ENCODE measurements at regions not wholly inside any gene's neighbourhood (a gene's known extent, or its start where the extent isn't known, plus 50 kb on each side); places are given as distances from the start of the nearest gene placed in this dataset.

DNA sequence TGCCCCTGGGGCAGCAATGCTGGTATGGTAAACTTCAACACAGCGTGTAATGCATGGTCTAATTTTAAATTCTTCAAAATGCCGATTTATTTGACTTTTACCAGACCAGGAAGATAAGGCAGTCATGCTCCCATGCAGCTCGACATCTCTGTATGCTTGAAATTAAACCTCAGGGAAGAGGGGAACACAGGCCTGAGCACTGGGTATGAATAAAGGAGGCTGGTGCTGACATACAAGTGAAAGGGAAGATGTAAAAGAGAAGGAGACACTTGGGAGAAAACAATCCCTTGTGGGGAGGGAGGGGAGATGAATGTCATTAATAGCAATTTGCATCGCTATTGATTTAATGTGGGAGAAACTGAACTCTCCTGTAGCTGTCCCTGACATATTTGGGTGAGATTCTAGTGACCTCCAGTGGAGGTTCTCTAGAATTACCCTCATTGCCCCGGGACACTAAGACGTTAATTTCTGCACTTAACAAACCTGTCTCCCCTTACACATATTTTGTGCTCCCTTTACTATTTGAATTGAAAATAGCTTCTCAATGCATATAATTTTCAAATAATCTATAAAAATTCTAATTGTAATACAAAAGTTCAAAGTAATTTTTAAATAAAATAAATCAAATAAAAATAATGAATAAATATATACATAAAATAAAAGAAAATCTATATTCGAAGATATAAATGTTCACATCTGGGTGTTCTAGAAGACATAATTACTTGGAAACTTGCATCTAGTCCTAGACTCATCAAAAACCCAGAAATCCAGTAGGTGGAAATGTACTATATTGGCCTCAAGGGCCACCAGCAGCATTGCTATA, 283.1 kb downstream of the LMX1A start:
- DNase-seq: peak; percentile 18 to 27

DNA sequence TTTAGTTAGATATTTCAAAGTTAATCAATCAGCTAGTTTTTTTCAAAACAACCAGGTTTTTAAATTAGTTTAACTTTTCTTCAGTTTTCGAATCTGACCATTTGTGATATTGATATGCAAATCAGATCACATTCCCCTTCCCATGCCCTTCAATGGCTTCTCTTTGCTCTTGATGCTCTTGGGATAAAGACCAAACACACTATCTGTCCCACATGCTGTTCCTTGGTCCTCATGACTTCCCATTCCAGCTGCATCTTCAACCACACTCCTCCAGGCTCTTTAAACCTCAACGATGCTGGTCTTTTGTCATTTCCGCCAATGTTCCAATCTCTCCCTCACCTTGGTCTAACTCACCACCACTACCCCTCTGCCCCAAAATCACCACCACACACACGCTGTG, 285.8 kb downstream of the LMX1A start:
- no peak for DNase-seq

DNA sequence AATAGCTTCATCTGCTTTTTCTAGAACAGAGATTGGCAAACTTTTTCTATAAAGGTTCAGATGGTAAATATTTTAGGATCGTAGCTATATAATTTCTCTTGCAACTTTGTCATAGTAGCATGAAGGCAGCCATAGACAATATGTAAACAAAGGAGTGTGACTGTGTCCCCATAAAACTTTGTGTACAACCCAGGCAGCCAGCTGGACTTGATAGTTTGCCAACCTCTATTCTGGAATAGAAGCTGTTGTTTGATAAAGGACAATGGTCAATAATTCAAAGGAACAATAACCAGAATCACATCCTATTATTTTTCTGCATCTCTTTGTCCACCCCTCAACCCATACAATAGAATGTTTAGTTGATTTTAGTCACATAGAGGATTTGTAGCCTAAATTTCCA, 286.7 kb downstream of the LMX1A start:
- DNase-seq: no peak

DNA sequence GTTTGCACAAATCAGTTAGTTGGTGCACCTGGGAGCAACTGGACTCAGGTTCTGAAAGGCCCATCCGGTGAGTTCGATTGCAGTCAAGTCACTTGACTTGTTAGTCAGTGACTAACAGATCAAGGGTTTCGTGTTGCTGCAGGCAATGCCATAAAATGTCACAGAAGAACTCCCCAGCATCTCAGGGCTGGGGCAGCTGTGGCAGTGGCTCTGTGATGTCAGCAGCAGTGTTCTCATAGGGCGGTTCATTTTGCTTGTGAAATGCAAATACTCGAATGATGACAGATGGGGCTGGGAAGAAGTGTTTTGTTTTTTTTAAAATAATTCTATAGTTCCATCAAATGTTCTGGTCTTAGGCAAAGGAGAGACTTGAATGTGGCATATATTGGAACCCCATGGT, 287.8 kb downstream of the LMX1A start:
- no peak for DNase-seq

DNA sequence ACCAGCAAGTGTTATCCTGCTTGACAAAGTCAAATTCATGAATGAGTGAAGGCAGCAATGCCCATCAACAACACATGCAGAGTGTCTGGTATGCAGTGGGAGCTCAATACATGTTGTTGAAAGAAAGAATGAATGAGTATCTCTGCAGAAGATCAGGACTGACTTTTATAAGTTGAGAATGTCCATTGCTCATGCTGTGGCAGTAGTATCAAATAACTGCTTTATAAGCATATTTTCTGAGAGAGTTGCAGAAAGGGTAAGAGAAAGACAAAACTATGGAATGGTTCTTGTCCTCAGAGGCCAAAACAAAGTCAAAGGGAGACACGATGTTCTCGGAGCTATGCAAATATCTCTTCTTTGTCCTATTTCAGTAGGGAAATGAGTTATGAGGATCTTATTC, 288.7 kb downstream of the LMX1A start:
- DNase-seq: no peak

DNA sequence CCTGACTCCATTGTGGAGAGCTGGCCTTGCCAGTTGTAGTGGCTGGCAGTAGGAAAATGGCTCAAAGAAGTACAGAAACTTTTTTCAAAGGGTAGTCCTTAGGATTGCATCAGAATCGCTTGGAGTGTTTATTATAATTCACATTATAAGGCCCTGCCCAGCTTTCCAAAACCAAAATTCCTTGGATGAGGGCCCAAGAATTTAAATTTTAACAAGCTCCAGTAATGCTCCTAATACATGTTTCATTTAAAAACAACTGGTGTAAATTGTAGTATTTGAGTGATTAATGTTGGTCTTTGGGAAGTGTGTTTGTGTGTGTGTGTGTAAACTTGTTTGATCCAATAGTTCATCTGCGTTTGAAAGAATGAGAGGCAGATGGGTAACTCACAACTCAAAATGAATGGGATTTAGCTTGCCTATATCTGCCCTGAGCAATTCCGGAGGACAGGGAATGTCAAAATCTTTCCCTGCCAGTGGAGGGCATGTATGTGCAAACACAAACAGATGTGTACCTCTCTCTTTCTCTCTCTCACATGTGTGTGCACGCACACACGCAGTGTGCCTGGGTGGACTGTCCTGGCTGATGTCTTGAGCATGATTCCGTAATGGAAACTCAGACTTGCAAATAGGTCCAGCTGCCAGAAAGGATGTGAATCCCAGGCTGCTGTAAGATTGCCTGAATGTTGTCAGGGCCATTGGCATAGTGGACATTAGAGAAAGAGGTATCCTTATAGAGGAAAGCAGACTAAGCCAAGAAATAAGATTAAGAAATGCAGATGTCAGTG, 293.1 kb downstream of the LMX1A start:
- DNase-seq: no peak

DNA sequence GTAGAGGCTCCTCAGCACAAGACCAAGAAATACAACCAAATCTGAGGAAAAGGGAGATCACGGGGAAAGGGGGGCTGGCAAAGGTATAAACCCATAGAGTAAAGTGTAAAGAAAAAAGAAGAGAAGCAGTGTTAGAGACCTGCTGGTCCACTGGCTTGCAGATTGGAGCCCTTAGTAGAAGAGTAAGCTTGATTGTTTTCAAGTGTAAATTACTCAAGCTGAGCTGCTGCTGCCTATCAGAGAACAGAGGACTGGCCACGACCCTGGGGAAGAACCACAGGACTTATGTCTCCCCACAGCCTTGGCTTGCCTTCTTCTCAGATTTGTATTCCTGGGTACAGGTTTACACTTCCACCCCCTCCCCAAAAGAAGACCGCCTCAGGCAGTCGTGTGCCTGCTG, 294.2 kb downstream of the LMX1A start:
- DNase-seq: no peak

DNA sequence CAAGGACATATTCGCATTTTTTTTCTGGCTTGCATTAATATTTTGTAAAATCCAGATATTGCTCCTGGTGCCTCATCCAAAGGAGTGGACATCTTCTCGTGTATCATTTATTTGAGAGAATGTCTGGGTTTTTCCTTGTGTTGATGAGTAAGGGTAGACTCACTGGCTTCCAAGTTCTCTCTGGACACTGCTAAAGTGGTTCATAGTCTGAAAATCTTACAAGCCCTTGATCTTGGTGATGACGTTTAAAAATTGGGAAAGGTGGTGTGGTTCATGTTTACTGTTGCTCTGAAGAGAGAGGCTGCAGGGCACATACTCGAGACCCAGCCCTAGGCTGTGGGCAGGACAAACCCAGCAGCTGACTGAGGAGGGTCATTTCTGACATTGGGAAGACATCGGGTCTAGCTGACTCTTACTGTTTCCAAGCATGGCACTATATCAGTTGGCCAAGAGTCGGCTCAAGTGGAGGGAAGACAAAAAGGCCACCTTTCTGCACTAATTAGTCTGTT, 296.2 kb downstream of the LMX1A start:
- no peak for DNase-seq

DNA sequence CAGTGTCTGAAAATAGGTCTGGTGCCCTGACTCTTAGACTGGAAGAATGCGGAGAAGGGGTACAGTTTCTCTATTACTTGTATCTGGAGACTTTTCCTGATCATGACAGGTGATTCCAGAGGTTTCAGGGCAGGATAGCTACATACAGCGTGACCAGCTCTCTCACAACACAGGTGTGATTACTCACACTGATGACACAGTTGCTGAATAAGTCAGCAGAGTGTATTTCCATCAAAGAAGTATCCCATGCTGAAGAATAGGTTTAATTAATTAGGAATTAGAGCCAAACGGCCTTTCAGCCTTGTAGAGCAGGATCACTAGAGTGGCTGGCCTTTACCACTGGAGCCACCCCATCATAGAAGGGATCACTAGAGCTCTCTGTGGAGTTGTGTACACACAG, 298.6 kb downstream of the LMX1A start:
- no peak for DNase-seq

DNA sequence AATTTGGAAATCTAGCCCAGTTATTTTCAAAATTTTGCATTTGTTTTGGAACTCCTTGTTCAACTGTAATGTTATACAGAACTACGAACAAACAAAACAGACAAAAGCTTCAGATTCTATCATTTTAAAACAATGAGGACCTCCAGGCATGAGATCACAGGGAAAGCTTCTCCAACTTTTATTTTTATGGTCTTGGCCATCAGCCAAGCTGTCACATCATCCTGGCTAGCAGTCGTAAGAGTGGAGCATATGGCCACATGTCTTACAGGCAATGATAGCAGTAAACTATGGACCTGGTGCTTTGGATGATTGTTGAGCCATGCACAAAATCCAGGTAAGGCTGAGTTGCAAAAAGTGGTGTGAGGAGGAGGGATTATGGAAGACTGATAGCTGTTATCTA, 299.6 kb downstream of the LMX1A start:
- no peak for DNase-seq

DNA sequence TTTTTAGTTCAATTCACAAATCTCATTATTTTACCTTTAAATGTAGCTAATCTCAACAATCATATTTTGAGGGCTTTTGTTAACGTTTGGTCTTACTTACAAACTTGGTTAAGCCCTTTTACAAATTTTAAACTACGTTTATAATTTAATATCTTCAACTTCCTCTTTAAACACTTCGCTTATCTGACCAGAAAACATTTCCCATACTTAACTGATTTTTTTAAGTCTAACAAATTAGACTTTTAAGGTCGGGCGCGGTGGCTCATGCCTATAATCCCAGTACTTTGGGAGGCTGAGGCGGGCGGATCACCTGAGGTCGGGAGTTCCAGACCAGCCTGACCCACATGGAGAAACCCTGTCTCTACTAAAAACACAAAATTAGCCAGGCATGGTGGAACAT, 300.9 kb downstream of the LMX1A start:
- no peak for DNase-seq

DNA sequence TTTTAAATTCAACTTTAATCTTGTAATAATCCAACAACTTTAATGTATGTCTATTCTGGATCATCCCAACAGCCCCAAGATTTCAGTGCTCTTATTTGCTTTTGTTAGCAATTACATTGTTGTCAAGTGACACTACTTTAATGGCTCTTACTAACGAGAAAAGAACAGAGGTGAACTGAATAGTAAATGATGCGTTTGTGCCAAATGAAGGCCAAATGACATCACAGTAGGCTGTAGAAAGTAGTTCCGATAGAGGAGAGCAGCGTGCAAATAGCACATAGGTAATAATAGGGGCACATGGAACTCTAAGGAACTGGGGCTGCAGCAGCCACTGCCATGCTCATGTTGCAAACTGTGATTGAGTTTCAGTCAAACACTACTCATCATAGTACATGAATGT, 301.9 kb downstream of the LMX1A start:
- DNase-seq: no peak

DNA sequence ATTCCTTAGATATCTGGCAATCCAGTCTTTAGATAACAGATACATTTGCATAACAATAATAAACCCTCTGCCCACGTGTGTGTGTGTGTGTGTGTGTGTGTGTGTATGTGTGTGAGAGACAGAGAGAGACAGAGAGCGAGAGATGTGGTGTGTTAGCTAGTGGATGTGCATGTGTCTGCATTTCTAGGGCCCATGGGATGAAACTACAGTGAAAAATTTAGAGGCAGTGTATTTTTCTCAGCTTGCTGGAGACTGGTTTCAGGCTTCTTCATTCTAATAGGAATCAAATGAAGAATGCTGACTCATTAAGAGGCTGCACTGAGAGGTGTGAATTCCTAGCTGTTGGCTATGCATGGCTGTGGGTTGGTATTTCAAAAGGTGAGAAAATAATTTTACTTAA, 303.2 kb downstream of the LMX1A start:
- DNase-seq: no peak

DNA sequence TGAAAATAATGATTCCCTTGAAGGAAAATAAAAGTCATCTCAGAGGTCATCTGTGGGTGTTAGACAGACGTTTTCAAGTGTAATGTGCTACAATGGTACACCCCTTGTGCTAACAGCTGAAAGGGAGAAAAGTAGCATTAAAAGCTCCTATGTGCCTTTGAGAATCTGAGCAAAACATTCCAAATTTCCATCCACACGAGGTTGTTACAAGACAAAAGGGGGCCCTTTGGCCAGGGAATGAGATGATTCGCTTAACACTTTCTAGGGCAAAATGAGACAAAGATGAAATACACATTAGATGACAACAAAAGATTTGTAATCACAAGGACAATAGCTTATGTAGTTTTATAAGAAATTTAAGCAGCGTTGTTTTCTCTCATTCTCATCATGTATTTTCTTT, 303.6 kb downstream of the LMX1A start:
- DNase-seq: no peak

DNA sequence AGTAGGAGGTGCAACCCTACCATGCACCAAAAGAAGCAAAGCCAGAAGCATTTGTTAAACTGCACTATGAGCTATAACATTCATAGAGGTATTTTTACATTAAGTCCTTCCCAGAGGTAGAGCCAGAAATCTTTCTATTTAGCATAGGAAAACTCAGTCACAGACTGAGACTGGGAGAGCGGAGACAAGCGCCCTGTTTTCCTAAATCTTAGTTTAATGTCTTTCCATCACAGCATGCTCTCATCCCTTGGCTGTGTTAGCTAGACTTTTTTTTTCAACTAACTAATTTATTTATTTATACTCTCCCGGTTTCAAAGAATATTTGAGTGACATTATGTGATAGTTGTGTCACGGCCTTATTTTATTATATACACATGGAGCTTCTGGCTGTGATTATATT, 304.1 kb downstream of the LMX1A start:
- DNase-seq: no peak

DNA sequence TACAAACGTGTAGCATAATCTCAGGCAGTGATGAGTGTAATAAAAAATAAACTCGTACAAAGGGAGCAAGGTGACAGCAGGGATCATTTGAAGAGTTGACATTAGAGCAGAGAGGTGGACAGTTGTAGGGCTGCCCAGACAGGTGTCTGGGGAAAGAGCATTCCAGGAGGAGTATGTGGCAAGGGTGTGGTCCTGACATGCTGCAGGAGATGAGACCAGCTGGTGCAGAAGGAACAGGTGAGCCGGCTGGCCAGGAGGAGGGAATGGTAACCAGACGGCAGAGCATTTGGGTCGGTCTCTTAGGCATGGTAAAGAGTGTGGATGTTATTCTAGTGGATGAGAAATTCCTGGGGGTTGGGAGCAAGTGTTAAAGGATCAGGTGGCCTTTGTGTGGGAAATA, 306.3 kb downstream of the LMX1A start:
- DNase-seq: no peak

DNA sequence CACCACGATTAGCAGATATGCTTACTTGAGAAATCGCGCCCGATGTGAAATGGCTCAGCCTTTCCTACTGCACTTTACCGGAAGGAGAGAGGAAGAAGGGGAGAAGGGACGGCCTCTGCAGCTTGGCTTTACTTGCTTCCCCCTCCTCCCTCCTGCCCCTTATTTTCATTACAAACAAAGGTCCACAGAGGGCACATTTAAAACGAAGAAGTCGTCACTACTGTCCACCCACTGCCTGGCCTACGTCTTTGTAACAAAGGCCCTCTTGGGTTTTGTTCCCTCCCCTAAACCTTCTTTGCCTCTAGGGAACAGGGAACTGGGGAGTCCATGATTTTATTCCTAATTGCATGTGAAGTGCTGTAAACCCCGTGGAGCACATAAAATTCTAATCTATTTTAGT, 308.5 kb downstream of the LMX1A start:
- no peak for DNase-seq

DNA sequence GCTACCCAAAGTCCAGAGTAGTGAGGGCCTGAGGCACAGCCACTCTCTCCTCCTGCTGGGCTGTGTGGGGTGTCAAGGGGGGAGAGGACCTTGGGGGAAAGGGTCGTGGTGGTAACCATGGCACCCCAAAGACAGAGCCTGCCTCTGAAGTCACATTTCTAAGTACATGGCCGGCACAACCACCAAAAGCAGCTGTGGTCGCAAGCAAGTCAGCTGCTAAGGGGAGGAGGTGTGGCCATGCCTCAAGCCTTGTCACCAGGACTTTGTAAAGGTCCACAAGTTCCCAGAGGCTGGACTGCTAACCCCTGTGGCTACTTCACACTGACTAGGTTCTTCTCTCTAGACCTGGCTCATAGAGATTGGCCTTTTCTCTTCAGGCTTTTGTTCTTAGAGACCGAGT, 310.6 kb downstream of the LMX1A start:
- DNase-seq: no peak

DNA sequence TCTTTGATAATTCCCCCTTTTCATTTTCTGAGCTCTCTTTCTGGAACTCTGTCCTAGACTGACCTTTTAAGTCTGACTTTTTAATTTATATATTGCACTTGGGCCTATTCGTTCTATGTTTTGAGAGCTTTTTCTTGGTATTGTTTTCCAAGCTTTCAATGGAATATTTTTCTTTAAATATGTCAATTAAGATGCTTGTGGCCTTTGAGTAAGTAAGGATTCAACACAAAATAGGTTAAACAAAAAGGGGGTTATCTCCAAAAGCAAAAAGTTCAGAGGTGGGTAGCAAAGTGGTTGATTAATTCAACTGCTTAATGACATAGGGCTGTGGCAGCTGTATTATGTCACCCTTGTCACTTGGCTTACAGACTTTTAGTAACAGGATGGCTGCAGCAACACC, 315.9 kb downstream of the LMX1A start:
- no peak for DNase-seq

DNA sequence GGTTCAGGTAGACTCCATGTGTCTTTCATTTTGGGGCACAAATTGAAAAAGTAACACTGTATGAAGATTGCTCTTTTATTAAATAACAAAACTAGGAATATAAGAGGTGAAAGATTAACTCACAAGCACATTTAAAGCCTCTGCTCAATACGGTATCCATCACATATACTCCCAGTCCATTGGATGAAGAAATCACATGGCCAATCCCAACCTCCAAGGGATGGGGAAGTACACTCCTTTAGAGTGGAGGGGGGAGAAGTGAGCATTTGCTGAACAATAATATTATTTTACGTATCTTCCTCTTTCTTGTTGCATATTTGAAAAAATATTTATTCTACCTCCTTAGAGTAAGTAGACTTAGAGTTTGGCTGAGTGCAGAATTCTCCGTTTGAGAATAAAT, 316.5 kb downstream of the LMX1A start:
- DNase-seq: no peak

DNA sequence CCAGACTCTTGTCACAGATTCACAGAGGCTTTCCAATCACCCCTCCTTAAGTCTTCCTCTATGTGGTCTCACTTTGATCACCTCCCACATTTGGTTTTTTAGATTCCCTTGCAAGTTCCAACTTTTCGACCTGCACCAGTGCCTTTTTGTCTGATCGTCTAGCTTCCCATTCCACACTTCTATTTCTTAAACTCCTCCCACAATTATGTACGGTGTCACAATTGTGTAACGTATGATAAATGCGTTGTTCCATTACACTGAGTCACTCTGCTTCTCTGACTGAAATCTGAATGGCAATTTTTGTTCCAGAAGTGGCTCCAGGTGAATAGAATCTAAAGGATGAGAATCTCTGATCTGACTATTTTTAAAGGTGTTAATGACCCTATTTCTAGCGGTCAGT, 320.1 kb downstream of the LMX1A start:
- no peak for DNase-seq

DNA sequence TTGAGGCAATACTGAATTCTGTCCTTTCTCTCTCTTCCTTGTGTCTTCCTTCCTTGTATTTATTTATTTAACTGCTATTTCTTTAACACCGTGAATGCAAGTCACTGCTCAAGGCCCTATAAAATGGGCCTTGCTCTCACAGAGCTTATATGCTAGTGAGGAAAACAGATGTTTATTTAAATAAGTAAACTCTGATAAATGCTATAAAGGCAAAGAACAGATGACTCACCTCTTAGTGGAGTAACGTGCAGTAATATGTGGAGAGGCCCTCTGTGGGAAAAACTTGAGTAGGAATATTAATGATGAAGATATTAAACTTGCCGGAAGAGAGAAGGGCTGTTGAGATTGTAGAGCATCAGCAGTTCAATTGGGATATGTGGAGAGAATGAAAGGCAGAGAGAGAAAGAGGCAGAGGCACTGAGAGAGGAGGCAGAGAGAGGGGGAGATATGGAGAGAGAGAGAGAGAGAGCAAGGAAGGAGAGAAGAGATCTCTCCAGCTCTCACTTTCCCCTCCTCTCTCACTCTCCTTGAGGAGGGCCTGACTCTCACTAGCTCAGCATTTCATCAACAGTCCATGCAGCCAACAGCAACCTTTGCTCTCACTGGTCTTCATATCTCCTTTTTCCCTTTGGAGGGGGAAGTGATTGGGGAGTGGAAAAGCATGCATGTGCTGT, 322.2 kb downstream of the LMX1A start:
- DNase-seq: no peak

DNA sequence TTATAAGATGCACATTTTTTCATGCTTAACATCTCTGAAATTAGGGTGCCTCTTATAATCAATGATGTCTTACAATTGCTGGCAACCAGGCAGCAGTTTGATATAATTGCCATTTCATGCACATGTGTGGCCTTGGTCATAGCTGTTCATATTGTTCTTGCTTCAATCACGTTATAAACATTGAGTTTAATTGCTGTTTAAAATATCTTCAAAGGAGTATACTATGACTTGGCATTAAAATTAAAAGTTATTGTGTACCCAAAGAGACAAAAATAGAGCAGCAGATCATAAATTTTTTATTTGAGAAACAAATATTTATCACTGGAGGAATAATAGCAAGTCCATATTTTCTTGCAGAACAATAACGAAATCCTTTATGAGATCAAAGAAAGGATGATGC, 325.5 kb downstream of the LMX1A start:
- no peak for DNase-seq

DNA sequence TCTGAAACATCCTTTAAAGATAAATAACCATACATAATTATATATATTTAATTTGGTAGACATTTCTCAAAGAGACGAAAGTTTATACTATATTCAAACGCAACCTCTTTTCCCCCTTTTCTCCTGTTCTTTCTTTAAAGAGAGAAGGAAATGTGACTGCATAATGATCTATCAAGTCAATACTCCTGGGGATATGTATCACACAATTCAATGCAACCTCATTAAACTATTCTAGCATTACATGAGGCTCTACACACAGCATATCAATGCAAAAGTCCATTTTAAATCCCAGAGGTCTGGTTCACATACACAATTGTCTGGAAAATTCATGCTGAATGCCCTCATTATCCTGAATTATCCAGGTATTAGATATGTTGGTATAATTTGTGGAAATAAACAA, 330.7 kb downstream of the LMX1A start:
- DNase-seq: no peak

All from inflammatory macrophage (primary cell).